ENCODE measurements at regions not wholly inside any gene's neighbourhood (a gene's known extent, or its start where the extent isn't known, plus 50 kb on each side); places are given as distances from the start of the nearest gene placed in this dataset.

DNA sequence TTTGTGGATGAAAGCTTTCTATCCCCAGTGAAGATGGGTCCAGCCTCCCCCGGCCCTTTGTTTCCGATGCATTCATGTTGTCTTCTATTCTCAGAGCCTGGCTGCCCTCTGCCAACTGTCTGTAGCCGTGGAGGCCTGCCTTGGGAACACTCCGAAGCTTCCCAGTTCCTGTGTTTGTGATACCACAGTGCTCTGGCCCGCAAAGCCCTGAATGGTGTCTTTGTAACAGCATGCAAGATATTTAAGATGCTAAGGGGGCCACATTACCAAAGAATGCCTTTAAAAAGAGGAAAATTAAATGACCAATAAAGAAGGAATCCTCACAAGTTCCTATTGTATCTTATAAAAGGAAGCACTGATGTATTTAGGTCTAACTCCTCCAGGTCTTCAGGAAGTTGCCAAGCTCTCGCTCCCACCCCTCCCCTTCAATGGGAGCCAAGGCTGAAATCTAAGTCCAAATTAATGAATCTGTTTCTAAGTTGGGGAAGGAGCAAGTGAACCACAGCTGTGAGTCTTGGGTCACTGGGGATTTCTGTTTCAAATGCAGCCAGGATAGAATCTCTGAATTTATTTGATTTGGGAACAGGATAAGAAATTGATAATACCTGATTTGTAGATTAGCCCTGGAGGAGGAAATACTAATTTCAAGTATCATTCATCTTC is 596.1 kb downstream of the QKI start:
- Mint-ChIP-seq H3K27ac (no peak overlapping the region), H3K4me1 (no peaks in the 10 kb centered on the region), H3K36me3 (ENCODE audit: low read depth) (no peaks in the 10 kb centered on the region), H3K4me3 (no peak overlapping the region), H3K27me3 (peaks cover 2% of the 10 kb centered on the region), H3K9me3 (no peaks in the 10 kb centered on the region)
- DNase-seq (no peak), ATAC-seq (no peak)

DNA sequence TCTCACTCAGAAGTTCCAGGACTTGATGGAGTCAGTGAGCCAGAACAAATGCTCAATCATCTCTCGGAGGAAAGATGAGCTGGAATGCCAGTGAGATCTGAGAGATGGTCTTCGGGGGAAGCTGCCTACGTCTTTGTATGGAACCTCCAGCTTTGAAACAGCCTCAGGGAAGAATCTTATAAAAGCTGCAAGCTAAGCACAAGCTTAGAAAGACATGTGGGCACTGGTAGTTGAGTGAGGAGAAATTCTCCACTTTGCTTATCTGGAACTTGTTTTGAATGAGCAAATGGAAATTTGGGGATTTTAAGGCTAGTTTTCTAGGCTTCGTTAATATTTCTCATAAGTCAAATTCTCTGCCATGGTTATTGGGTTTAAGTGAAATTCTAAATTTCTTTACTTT is 594.4 kb downstream of the QKI start:
- H3K36me3 Mint-ChIP-seq (ENCODE audit: low read depth): no peaks in the 10 kb centered on the region
- no peak overlapping the region for H3K27ac Mint-ChIP-seq

DNA sequence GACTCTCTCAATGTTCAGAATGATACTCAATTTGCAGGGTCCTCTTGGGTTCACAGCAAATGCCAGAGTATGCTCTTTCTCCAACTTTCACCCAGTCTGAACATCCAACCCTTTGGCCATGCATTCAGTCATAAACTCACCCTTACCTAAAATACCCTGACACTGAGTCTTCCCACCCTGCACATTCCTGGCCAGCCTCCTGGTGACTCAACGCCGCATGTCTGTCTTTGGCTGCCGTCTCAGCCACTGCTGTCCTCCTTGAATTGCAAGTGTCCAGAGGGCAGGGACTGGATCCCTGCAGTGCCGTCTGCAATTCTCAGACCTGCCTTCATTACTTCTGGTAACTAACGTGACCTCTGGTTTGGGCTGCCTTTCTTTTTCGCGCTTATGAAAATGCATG is 593.4 kb downstream of the QKI start:
- DNase-seq (no peak), ATAC-seq (no peak)
- Mint-ChIP-seq H3K4me3 (no peak overlapping the region), H3K9me3 (no peaks in the 10 kb centered on the region), H3K27me3 (peaks cover 2% of the 10 kb centered on the region), H3K4me1 (no peaks in the 10 kb centered on the region), H3K36me3 (ENCODE audit: low read depth) (no peaks in the 10 kb centered on the region), H3K27ac (no peak overlapping the region)

More for the DNA sequence above, 594.4 kb downstream of the QKI start:
- ATAC-seq: no peak
- Mint-ChIP-seq H3K27me3 (peaks cover 2% of the 10 kb centered on the region), H3K4me1 (no peaks in the 10 kb centered on the region), H3K4me3 (no peak overlapping the region), H3K9me3 (no peaks in the 10 kb centered on the region)
- no peak for DNase-seq

DNA sequence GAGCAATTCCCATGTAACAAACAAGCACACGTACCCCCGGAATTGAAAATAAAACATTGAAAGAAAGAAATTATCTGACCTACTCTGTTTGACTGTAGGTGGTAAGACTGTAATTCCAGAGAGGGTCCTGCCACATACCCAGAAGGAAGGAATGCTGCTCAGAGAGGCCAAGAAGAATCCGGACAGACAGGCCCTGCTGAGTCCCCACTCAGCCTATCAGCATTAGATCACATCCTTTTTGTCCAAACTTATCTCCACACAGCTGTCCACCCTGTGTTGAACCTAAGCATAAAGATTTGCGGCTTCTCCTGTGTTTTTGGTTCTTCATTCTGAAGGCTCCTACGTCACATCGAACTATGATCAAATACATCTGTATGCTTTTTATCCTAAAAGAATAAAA is 591.9 kb downstream of the QKI start:
- Mint-ChIP-seq H3K36me3 (ENCODE audit: low read depth) (no peaks in the 10 kb centered on the region), H3K4me3 (no peak overlapping the region), H3K9me3 (no peaks in the 10 kb centered on the region), H3K27ac (no peak overlapping the region), H3K4me1 (no peaks in the 10 kb centered on the region), H3K27me3 (peaks cover 2% of the 10 kb centered on the region)
- ATAC-seq: no peak
- DNase-seq: no peak

DNA sequence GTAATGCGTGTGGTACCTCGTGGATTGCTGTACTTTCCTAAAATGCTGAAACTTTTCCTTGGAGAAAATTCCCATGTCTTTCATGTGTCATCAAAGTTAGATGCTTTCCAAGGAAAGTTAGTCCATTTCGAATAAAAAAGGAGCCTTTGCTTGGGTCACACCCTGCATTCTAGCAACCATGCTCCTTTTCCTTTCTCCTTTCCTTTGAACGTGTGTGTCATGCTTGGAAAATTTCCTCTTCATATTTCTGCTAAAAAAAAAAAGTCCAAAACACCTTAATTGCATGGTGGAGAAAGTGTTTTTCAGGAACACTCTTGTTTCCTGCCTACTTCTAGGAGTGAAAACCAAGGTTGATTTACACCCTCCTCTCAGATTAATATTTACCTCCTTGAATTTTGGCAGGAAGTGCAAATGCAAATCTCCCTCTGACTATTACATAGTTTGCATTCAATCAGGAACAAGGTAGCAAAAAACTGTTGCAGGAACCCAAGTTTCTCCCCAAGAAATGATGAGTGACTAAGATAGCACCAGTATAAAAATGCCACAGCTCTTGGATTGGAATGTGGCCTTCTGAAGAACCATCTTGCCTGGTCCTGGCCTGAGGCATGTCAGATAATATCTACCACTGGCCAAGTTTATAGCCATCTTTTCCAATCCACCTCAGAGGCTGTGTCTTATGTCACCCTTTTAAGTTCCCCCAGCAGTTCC is 590.6 kb downstream of the QKI start:
- H3K4me3 Mint-ChIP-seq: no peak overlapping the region
- no peak for ATAC-seq

DNA sequence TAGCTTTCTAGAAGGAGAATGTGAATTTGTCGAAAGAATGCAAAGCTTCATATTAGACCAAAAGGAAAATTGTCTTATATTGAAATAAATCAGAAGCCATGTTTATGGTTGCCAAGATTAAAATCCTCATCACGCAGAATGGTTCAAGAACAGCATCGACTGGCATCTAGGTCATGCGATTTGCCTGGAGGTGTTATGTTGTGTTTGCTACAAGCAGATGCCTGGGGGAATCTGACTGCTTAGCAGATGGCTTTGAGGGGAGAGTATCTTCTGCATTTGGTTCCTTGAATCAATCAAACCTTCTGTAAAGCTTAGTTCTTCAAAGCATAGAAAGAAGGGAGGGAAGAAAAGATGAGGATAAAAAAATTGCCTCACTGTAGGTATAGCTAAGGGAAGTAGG is 585.8 kb downstream of the QKI start:
- Mint-ChIP-seq H3K9me3 (peaks cover 4% of the 10 kb centered on the region), H3K4me1 (no peaks in the 10 kb centered on the region), H3K27me3 (peaks cover 11% of the 10 kb centered on the region), H3K4me3 (no peak overlapping the region), H3K36me3 (ENCODE audit: low read depth) (no peaks in the 10 kb centered on the region), H3K27ac (no peak overlapping the region)
- DNase-seq (no peak), ATAC-seq (no peak)

More for the DNA sequence above, 590.6 kb downstream of the QKI start:
- H3K9me3 Mint-ChIP-seq: no peaks in the 10 kb centered on the region
- DNase-seq: no peak
- H3K27me3 Mint-ChIP-seq: peaks cover 5% of the 10 kb centered on the region
- H3K4me1 Mint-ChIP-seq: no peaks in the 10 kb centered on the region
- no peaks in the 10 kb centered on the region for H3K36me3 Mint-ChIP-seq (ENCODE audit: low read depth)
- H3K27ac Mint-ChIP-seq: no peak overlapping the region

DNA sequence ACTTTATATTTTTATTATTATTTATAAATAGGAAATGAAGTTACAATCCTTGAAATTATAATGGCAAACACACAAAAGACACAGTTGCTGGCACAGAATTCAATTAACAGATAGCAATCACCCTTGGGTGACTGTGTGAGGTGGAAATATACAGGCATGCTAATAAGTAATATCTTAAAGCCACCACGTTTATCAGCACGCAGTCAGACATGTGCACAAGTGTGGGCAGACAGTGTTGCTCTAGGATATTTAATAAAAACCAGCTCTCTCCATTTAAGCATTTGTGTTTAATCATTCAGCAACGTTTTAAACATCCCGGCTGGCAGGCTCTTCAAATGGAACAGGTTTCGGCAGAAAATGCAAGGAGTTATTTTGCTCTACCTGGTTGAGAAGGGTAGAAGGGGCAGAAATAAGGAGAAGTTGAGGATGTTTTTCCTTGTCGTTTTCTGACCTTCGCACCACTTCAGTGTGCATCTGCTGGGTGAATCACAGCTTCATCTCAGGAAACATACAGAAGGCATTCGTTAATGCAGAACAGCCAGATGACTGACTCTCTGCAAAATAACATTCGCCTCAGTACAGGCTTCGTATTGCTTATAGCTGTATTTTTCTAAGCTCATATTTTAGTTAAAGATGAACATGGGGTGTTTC is 585.1 kb downstream of the QKI start:
- Mint-ChIP-seq H3K27me3 (peaks cover 11% of the 10 kb centered on the region), H3K4me1 (no peaks in the 10 kb centered on the region), H3K4me3 (no peak overlapping the region), H3K9me3 (peaks cover 4% of the 10 kb centered on the region), H3K27ac (no peak overlapping the region), H3K36me3 (ENCODE audit: low read depth) (no peaks in the 10 kb centered on the region)
- no peak for ATAC-seq
- no peak for DNase-seq

DNA sequence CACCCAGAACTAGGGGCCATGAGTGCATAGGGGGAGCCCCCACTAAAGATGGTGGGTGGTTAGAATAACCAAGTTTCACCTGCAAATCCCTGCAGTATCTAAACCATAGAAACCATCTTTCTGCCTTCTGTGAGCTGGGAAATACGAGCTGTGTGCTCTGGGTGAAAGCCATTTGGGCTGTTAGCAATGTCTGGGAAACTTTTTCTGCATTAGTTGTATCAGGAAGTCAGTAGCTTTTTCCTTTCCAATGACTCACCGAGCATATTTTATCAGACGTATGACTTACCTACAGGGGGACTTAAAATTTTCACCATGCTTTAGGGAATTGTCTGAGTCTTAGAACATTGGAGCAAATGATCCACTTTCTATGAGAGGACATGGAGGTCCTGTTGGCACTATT is 584.0 kb downstream of the QKI start:
- H3K9me3 Mint-ChIP-seq: peaks cover 4% of the 10 kb centered on the region
- H3K36me3 Mint-ChIP-seq (ENCODE audit: low read depth): no peaks in the 10 kb centered on the region
- no peak overlapping the region for H3K4me3 Mint-ChIP-seq
- DNase-seq (no peak), ATAC-seq (no peak)
- no peak overlapping the region for H3K27ac Mint-ChIP-seq
- H3K27me3 Mint-ChIP-seq: peaks cover 11% of the 10 kb centered on the region
- H3K4me1 Mint-ChIP-seq: no peaks in the 10 kb centered on the region

DNA sequence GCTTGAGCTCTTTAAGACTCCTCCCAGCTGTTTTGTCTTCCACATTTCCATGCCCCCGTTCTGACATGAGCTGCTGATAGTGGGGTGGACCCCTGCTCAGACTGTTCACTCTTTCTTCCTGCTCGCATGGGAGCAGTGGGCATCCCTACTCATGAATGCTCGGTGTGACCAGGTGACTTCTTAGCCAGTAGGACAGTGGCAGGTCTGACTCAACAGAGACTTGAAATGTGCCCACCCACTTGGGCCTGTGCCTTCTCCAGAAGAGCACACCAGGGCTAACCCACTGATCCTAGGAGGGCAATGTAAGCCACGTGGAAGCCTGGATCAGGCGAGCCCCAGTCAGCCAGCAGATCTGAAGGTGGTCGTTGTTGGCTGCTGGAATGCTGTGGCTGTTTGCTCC is 582.0 kb downstream of the QKI start:
- Mint-ChIP-seq H3K27ac (no peak overlapping the region), H3K36me3 (ENCODE audit: low read depth) (no peaks in the 10 kb centered on the region)

GRCh38 chr6:163994566-163994965 is 580.0 kb downstream of the QKI start:
- H3K27me3 Mint-ChIP-seq: peaks cover 9% of the 10 kb centered on the region
- H3K27ac Mint-ChIP-seq: no peak overlapping the region
- H3K4me1 Mint-ChIP-seq: no peaks in the 10 kb centered on the region
- no peaks in the 10 kb centered on the region for H3K36me3 Mint-ChIP-seq (ENCODE audit: low read depth)
- DNase-seq: no peak
- ATAC-seq: no peak
- peaks cover 4% of the 10 kb centered on the region for H3K9me3 Mint-ChIP-seq
- no peak overlapping the region for H3K4me3 Mint-ChIP-seq

More for the DNA sequence above, 582.0 kb downstream of the QKI start:
- Mint-ChIP-seq H3K27me3 (peaks cover 11% of the 10 kb centered on the region), H3K4me1 (no peaks in the 10 kb centered on the region), H3K9me3 (peaks cover 4% of the 10 kb centered on the region), H3K4me3 (no peak overlapping the region)
- DNase-seq: no peak
- no peak for ATAC-seq

DNA sequence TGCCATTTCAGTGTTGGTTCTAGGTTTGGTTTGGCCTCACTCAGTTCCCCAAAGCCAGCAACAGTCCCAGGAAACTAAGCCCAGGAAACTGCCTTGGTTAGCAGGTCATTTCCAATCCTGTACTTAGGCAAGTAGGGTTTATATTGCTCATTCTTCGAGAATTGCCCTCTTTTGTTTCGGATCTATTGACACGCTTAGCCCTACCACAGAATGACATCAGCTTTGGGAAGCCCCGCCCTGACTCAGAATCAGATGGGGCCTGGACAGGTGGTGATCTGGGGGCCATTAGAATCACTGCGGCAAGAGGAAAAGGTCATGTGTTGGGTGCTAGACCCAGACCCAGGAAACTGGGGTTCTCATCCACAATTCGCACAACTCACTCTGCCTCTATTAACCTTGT is 578.2 kb downstream of the QKI start:
- no peak for ATAC-seq
- Mint-ChIP-seq H3K27me3 (peaks cover 7% of the 10 kb centered on the region), H3K9me3 (peaks cover 4% of the 10 kb centered on the region), H3K27ac (no peak overlapping the region), H3K36me3 (ENCODE audit: low read depth) (no peaks in the 10 kb centered on the region), H3K4me3 (no peak overlapping the region), H3K4me1 (no peaks in the 10 kb centered on the region)
- DNase-seq: no peak

GRCh38 chr6:163992056-163992455 is 577.5 kb downstream of the QKI start:
- Mint-ChIP-seq H3K4me3 (no peak overlapping the region), H3K36me3 (ENCODE audit: low read depth) (no peaks in the 10 kb centered on the region), H3K4me1 (no peaks in the 10 kb centered on the region), H3K27ac (no peak overlapping the region), H3K27me3 (peaks cover 2% of the 10 kb centered on the region), H3K9me3 (no peaks in the 10 kb centered on the region)
- ATAC-seq (no peak), DNase-seq (no peak)

- Mint-ChIP-seq H3K27me3 (peaks cover 2% of the 10 kb centered on the region), H3K4me1 (no peaks in the 10 kb centered on the region), H3K9me3 (no peaks in the 10 kb centered on the region), H3K27ac (no peak overlapping the region), H3K4me3 (no peak overlapping the region), H3K36me3 (ENCODE audit: low read depth) (no peaks in the 10 kb centered on the region)
- ATAC-seq (no peak), DNase-seq (no peak)
These were observed 576.8 kb downstream of the QKI start for GRCh38 chr6:163991321-163991720.

- Mint-ChIP-seq H3K4me3 (no peak overlapping the region), H3K27ac (no peak overlapping the region), H3K27me3 (peaks cover 2% of the 10 kb centered on the region), H3K36me3 (ENCODE audit: low read depth) (no peaks in the 10 kb centered on the region), H3K4me1 (peaks cover 6% of the 10 kb centered on the region), H3K9me3 (no peaks in the 10 kb centered on the region)
- DNase-seq (no peak), ATAC-seq (no peak)
These were observed 571.8 kb downstream of the QKI start for GRCh38 chr6:163986313-163986712.

DNA sequence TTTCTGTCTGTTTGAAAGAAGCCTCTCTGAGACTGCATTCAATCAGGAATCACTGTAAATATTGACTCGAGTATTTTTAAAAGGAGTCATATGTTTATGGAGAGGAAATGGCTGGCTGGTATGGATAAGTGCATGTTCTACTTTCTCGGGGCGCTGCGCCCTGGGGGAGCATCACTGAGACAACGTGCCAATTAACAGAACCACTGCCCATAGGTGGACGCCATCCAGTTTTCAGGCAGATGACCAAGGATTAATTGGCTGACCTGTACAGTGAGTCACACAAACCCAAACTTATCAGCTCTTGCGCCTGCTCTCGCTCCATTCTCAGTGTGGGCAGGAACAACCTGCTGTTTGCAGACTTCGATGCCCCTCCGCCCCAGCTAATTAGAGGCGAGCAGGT is 571.2 kb downstream of the QKI start:
- H3K4me1 Mint-ChIP-seq: peaks cover 6% of the 10 kb centered on the region
- DNase-seq (no peak), ATAC-seq (no peak)
- no peaks in the 10 kb centered on the region for H3K36me3 Mint-ChIP-seq (ENCODE audit: low read depth)
- H3K27me3 Mint-ChIP-seq: peaks cover 2% of the 10 kb centered on the region
- H3K4me3 Mint-ChIP-seq: no peak overlapping the region
- no peaks in the 10 kb centered on the region for H3K9me3 Mint-ChIP-seq
- no peak overlapping the region for H3K27ac Mint-ChIP-seq

Data from activated naive CD8-positive, alpha-beta T cell treated with anti-CD3 and anti-CD28 coated beads, Interleukin-2, amount 50 U/mL, for 24 hours (primary cell).